ENCODE measurements at regions not wholly inside any gene's neighbourhood (a gene's known extent, or its start where the extent isn't known, plus 50 kb on each side); places are given as distances from the start of the nearest gene placed in this dataset.
"Not testable (repeated sequence)": the region's sequence is repeated elsewhere in the genome, so short reads cannot be mapped to it uniquely, and the experiment has no call there.

- H3K27ac ChIP-seq; DNase-seq; H3K4me3 ChIP-seq; H3K4me1 ChIP-seq; ATAC-seq; H3K27me3 ChIP-seq; intact Hi-C loops (cut with DNase I); H3K36me3 ChIP-seq (replicated peaks in 1 of 2; ENCODE audit: insufficient read depth in 1 of 2, low read depth in 2 of 2): not testable (repeated sequence)
- 55 to 61% methylated on average over 7 of the region's 7 CpGs for WGBS, 2 donors
- peaks cover 0 to 20% (median 0%) of the 10 kb centered on the region in 3 donors for H3K9me3 ChIP-seq
Observed at GRCh38 chr7:97234494-97234893, 117.0 kb downstream of the SDHAF3 start.

GRCh38 chr7:97246317-97246716 is 128.8 kb downstream of the SDHAF3 start:
- Histone ChIP-seq H3K4me3 (no peak overlapping the region), H3K36me3 (replicated peaks in 1 of 2; ENCODE audit: insufficient read depth in 1 of 2, low read depth in 2 of 2) (no peaks in the 10 kb centered on the region), H3K9me3 (peaks cover 0 to 6% (median 0%) of the 10 kb centered on the region in 3 donors), H3K27ac (no peak overlapping the region), H3K4me1 (no peaks in the 10 kb centered on the region), H3K27me3 (no peaks in the 10 kb centered on the region)
- no peak for ATAC-seq
- no peak for TF ChIP-seq CTCF (IDR thresholded peaks at IDR 0.05)
- no peak for TF ChIP-seq POLR2A (IDR thresholded peaks at IDR 0.05)
- DNase-seq, result no peak
- intact Hi-C loops (cut with DNase I), result no loop called here
- 53 to 54% methylated on average over 2 of the region's 2 CpGs for WGBS, 2 donors

DNA sequence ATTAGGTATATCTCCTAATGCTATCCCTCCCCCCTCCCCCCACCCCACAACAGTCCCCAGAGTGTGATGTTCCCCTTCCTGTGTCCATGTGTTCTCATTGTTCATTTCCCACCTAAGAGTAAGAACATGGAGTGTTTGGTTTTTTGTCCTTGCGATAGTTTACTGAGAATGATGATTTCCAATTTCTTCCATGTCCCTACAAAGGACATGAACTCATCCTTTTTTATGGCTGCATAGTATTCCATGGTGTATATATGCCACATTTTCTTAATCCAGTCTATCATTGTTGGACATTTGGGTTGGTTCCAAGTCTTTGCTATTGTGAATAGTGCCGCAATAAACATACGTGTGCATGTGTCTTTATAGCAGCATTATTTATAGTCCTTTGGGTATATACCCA is 140.7 kb downstream of the SDHAF3 start:
- H3K36me3 ChIP-seq (replicated peaks in 1 of 2; ENCODE audit: insufficient read depth in 1 of 2, low read depth in 2 of 2); H3K4me3 ChIP-seq; H3K4me1 ChIP-seq; H3K27ac ChIP-seq; H3K9me3 ChIP-seq; ATAC-seq; H3K27me3 ChIP-seq; intact Hi-C loops (cut with DNase I); DNase-seq: not testable (repeated sequence)
- WGBS, 2 donors, result 61 to 80% methylated on average over 1 of the region's 3 CpGs

GRCh38 chr7:97269741-97270140 is 152.2 kb downstream of the SDHAF3 start:
- H3K4me1 ChIP-seq, result no peaks in the 10 kb centered on the region
- ATAC-seq (no peak), DNase-seq (peak in 1 of 4 donors; percentile 2)
- H3K36me3 ChIP-seq (replicated peaks in 1 of 2; ENCODE audit: insufficient read depth in 1 of 2, low read depth in 2 of 2), result no peaks in the 10 kb centered on the region
- H3K4me3 ChIP-seq, result no peak overlapping the region
- H3K27me3 ChIP-seq, result no peaks in the 10 kb centered on the region
- no peaks in the 10 kb centered on the region for H3K9me3 ChIP-seq
- H3K27ac ChIP-seq, result no peak overlapping the region
- no peak for TF ChIP-seq POLR2A (IDR thresholded peaks at IDR 0.05)
- TF ChIP-seq CTCF (IDR thresholded peaks at IDR 0.05), result no peak
- intact Hi-C loops (cut with DNase I), result no loop called here

- H3K27me3 ChIP-seq, result no peaks in the 10 kb centered on the region
- 46 to 66% methylated on average over 1 of the region's 1 CpG for WGBS, 2 donors
- no peaks in the 10 kb centered on the region for H3K4me1 ChIP-seq
- TF ChIP-seq CTCF (IDR thresholded peaks at IDR 0.05), result no peak
- TF ChIP-seq POLR2A (IDR thresholded peaks at IDR 0.05), result no peak
- intact Hi-C loops (cut with DNase I), result no loop called here
- no peak for DNase-seq
- H3K36me3 ChIP-seq (replicated peaks in 1 of 2; ENCODE audit: insufficient read depth in 1 of 2, low read depth in 2 of 2), result no peaks in the 10 kb centered on the region
- ATAC-seq, result no peak
- H3K4me3 ChIP-seq, result no peak overlapping the region
- no peaks in the 10 kb centered on the region for H3K9me3 ChIP-seq
- H3K27ac ChIP-seq, result no peak overlapping the region
Observed at GRCh38 chr7:97270280-97270679, 152.8 kb downstream of the SDHAF3 start.

DNA sequence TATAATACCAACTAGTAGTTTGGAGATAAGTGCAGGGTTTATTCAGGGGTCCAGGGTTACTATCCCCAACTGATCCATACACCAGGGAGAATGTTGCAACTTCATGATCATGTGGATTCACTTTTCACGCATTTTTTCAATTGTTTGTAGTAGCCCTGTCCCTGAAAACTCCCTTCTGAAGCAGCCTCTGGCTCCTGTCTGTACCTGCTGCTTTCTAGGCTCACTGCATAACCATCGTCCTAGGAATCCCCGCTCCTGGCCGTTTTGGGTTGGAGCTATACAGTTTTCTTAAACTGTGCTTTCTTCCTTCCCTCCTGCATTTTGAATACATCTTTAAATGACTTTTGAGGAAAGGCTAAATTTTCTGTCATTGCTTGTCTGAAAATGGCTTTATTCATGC is 154.1 kb downstream of the SDHAF3 start:
- no peaks in the 10 kb centered on the region for H3K36me3 ChIP-seq (replicated peaks in 1 of 2; ENCODE audit: insufficient read depth in 1 of 2, low read depth in 2 of 2)
- ATAC-seq, result no peak
- intact Hi-C loops (cut with DNase I), result no loop called here
- no peak for DNase-seq
- no peaks in the 10 kb centered on the region for H3K27me3 ChIP-seq
- H3K4me3 ChIP-seq, result no peak overlapping the region
- H3K4me1 ChIP-seq, result no peaks in the 10 kb centered on the region
- TF ChIP-seq POLR2A (IDR thresholded peaks at IDR 0.05) (no peak), CTCF (IDR thresholded peaks at IDR 0.05) (no peak)
- no peak overlapping the region for H3K27ac ChIP-seq
- WGBS, 2 donors, result 58 to 62% methylated on average over 4 of the region's 4 CpGs
- H3K9me3 ChIP-seq, result no peaks in the 10 kb centered on the region
